T-helper 2 cell (primary cell): ENCODE measurements at regions not wholly inside any gene's neighbourhood (a gene's known extent, or its start where the extent isn't known, plus 50 kb on each side); places are given as distances from the start of the nearest gene placed in this dataset.

Experiments used
- DNase-seq, 5 experiments: peaks; one replicate each; pipeline versions ENCODE4 v3.0.0 to v3.0.0-alpha.2; 2012 to 2022

DNA sequence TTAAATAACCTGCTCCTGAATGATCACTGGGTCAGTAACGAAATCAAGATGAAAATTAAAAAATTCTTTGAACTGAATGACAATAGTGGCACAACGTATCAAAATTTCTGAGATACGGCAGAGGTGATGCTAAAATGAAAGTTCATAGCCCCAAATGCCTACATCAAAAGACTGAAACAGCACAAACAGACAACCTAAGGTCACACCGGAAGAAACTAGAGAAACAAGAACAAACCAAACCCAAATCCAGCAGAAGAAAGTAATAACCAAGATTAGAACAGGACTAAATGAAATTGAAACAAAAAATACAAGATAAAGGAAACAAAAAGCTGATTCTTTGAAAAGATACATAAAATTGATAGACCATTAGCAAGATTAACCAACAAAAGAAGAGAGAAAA is 324.1 kb downstream of the RBM26 start:
- no peak for DNase-seq

DNA sequence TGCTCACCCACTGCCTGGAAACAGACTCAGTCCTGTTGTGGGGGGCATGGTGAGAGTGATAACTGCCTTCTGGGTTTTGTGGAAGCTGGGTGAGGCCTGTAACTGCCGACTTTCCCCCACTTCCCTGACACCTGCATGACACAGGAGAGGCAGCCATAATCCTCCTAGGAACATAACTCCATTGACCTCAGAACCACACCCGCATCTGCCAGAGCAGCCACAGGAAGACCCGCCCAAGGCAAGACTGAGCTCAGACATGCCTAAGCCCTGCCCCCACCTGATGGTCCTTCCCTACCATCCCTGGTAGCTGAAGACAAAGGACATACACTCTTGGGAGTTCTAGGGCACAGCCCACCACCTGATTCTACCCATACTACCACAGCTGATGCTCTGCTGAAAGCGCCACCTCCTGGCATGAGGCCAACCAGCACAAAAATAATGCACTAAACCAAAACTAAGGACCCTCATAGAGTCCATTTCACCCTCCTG is 326.7 kb downstream of the RBM26 start:
- DNase-seq: no peak

DNA sequence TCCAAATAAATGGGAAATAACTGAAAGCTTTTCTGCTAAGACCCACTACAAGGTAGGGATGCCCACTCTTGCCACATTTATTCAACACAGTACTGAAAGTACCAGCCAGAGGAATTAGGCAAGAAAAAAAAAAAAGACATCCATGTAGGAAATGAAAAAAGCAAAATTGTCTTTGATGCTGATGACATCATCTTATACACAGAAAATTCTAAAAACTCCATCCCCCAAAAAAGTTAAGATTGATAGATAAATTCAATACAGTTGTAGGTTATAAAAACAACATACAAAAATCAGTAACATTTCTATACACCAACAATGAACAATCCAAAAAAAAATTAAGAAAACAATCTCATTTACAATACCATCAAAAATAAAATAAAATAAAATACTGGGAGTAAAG is 330.4 kb downstream of the RBM26 start:
- no peak for DNase-seq

DNA sequence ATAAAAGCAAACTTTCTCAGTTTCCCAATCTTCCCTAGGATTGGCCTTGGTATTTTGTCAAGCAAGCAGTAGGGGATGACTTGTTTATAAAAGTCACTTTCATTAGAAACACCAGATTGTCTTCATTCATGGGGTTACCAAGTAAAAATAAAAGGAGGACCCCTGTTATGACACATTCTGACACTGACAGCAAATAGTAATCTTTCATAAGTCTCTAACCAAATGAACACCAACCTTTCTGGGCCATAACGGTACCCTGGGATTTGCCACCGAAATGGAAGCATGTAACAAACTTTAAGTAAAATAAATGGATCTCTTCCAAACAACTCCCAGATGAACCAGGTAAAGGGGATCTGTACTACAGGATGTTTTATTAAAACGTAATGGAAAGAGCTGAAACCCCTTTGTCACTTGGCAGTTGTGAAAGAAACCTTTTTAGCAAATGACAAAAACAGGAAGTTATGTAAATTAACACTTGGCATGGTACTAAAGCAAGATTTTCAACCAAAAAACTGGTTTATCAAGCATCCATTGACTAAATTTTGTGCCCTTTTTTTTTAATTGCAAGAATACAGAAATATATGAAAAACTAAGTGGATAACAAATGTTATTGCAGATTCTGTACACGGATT is 335.6 kb downstream of the RBM26 start:
- DNase-seq: no peak

DNA sequence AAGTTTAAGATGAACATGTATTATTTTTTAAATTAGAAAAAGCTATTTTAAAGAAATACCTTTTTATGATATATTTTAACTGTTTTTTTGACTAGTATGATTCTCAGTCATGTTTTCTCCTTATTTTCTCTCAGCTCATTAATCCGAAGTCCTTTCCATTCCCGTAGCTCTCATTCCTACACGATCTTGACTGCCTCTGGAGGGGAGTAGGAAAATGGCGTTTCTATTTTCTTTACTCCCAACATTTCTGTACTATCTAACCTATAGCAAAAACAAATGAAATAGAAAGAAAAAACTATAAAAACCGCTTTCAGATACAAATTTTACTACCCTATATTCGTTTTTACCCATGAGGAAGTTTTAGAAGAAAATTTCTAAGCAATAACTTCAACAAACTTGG is 343.8 kb downstream of the RBM26 start:
- no peak for DNase-seq

DNA sequence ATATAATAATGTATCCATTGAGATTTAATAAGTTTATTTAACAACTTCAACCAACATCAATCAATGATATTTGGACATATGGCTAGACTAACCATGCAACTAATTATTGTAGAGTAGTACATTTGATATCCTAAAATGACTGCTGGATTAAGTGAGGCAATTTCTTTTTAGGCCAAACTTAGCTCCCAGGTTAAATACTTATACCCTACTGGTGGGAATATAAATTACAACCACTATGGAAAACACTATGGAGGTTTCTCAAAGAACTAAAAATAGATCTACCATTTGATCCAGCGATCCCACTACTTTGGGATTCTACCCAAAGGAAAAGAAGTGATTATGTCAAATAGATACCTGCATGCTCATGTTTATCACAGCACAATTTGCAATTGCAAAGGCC is 345.8 kb downstream of the RBM26 start:
- no peak for DNase-seq

DNA sequence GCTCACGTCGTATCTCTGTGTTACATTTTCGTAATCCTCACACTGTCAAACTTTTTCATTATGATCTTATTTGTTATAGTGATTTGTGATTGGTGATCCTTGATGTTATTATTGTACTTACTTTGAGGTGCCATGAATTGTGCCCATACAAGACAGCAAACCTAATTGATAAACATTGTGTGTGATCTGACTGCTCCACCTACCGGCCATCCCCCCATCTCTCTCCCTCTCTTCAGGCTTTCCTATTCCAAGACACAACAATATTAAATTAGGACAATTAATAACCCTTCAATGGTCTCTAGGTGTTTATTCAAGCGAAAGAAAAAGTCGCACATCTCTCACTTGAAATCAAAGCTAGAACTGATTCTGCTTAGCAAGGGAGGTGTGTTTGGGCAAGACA is 349.3 kb downstream of the RBM26 start:
- no peak for DNase-seq

DNA sequence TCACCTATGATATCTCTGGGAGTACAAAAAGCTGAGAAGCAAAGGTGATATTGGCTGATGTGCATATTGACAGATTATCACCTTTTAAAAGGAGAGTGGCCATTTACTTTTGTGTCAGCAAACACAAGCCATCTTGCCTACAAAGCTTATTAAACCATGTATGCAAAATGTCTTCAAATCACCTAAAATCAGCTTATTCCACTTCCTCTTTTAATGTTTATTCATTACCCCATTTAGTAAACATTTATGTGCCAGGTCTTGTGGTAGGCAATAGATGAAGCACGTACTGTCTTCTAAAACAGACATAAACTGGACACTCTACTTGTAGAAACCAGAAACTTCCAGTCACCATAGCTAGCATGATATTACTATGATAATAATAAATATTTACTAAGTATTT is 354.6 kb downstream of the RBM26 start:
- no peak for DNase-seq

DNA sequence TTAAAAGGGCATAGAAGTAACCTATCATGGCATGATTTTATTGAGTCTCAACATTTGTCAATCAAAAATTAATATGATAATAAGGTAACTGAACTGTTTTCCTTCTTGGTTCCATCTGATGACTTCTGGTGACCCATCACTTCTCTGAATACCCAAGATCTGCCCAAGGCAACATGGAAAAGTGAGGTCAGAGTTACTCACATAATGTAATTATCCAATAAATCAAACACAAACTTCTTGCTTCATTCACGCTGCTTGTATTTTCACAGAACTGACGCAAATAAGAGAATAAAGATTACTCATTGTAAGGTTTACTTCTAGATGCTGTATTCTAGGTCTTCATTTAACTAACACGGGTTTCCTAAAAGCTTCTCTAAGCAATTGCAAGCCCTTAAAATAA is 361.6 kb downstream of the RBM26 start:
- no peak for DNase-seq

DNA sequence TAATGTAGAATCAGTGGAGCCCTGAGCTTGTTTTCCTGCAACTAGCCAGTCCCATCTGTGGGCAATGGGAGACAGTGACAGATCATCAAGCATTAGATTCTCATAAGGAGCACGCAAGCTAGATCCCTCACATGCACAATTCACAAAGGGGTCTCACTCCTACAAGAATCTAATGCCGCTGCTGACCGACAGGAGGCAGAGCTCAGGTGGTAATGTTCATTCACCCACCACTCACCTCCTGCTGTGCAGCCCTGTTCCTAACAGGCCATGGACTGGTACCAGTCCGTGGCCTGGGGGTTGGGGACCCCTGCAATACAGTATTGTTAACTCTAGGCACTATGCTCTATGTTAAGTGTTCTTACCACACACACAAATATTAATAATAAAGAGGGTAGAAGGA is 362.8 kb downstream of the RBM26 start:
- DNase-seq: no peak

DNA sequence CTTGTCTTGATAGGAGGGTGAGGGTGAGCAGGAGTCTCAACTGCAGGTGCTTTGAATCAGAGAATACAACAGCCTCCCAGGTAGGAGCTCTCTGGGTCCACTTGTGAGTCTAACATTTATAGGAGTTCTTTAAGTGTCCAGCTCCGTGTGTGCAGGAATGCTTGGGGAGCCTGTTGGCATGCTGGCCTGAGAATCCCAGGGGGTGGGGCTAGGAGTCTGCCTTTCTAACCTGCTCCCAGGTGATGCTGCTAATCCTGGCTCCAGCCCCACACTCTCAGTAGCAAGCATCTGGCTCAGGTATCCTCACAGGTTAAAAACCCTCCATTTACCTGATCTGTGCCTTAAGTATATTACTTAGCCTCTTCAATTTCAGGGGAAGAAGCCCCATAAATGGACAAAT is 368.9 kb downstream of the RBM26 start:
- DNase-seq: no peak

DNA sequence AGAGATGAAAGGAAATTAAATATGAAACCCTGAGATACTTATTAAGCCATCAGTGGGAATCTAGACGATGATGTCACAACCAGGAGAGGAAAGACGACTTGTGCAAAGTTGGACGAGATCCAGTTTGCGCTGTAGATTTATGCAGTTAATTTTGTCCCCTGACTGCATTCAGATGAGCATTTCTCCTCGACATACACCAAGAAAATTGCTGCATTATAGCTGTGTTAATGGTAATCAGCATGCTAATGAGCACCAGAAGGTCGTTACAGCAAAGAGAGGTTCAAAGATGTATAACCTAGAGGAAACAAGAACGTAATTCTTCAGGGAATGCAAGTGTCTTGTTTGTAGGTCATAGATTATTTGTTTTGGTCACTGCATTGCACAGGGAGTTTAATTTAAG is 371.7 kb downstream of the RBM26 start:
- DNase-seq: no peak

DNA sequence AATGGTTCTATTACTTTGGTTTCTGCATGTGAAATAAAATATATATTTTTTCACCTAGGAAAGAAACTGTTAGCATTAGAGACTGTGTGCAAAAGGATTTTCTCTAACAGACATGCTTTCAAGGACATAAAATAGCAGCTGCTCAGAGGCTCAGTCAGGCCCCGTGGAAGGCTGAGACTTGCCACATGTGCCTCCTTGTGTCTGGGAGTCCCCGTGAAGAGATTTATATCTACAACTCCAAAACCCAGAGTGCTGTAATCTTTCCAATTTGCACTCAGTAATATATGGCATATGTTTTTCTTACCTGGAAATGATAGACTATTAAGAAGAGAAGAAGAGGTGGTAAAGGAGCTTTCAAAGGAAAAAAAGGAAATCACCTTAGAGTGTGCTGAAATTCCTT is 371.6 kb upstream of the OBI1 start:
- DNase-seq: no peak

DNA sequence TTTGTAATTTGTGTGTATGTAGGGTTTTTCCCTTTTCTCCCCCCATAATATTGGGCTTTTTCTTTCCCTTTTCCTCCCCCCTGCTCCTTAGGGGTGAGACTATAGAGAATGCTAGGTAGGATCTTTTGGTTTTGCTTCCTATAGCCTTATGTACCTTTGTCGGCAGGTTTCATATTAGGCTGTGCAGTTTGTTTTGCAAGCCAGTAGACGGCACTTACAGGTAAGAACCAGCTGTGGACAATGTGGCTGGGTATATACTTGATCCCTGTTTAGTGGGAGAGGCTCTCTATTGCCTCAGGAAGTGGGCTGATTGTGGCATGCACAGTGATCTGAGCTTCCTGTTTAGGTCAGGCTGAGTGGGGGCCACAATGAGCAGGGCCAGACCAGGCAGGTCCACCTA is 359.2 kb upstream of the OBI1 start:
- DNase-seq: no peak

DNA sequence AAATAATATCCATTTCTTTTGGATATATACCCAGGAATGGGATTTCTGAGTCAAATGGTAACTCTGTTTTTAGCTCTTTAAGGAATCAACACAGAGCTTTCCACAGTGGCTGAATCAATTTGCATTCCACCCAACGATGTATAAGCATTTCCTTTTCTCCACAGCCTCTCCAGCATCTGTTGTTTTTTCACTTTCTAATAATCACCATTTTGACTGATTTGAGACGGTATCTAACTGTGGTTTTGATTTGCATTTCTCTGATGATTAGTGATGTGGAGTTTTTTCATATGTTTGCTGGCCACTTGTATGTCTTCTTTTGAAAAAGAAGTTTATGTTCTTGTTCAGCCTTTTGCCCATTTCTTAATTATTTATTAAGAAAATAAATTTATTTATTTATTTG is 352.2 kb upstream of the OBI1 start:
- no peak for DNase-seq

DNA sequence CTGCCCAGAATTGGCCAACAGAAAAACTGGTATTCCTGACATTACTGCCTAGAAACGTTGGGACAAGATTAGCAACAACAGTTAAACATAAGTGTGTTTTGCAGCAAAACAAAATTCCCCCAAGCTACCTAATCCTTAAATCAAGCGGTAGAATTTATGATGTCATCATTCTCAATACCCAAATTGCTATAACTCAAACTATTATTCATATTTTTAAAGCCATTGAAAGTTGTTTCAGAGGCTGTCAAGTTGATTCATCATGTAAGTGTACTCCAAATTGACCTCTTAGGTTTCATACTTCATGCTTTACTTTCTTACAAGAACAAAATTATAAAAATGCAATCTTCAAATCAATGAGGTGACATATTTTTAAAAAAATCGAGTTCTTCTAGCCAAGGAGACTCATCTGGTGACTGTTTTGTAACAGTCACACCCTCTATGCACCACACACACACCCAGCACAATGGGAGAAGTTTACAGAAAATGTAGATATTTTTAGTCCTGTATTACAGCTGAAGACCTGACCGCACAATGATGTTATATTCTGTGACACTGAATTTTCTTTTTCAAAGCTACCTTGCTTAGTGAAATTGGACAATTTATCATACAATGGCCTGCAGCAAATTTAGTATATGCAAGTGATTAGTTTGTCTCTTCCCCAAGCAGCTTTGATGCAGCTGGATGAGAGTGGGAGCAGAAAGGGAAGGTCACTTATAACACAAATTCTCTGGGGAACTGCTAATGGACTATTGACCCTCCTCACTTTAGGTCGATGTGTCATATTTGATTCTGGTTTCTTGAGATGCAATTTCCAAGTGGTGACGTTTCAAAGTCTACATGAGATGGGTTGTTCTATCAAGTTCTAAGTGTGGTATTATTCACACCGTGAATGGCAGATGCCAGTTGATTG is 345.3 kb upstream of the OBI1 start:
- DNase-seq: no peak

DNA sequence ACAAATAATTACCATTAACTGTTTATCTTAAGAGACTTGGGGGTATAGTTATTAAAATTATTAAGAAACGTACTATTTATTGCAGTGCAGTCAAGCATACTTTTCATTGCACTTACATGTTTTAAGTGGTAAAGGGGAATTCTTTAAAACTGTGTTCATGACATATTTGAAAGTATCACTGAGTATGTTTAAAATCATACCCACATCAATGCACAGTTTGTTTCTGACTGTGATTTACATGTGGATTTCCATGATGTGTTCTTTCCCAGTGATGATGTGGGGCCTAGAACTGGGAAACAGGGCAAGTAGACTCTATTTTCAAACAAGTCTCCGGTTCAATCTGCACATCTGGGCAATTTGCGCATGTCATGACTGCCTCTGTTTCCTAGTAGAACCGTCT is 340.5 kb upstream of the OBI1 start:
- DNase-seq: no peak

DNA sequence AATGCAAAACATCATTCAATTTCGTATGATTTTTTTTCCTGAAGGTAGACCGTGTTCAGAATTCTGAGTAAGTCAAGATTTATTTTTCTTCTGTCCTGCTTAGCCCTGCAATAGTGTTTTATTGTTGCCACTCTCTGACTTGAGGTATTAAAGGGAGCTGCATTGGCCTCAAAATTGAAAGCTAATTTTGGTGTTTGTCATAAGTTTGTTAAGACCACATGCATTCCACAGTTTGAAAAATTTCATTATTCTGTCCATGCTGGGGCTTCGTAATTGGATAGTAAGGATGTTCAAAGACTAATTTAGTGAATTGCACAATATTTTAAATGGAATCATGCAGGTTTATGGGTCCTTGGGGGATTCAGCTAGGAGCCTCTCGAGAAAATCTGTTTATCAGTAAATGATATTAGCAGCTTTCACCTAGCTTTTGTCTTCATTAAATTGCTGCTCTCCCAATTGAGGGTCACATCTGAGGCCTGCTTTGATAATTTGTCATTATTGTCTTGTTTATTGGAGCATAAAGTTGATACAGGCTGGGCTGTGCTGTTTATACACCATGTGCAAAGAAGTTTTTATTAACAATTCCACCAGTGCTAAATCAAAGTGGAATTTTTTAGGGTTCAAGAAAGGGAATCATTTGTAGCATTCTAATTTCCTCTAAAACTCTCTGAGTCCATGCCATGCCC is 339.8 kb upstream of the OBI1 start:
- DNase-seq: no peak

DNA sequence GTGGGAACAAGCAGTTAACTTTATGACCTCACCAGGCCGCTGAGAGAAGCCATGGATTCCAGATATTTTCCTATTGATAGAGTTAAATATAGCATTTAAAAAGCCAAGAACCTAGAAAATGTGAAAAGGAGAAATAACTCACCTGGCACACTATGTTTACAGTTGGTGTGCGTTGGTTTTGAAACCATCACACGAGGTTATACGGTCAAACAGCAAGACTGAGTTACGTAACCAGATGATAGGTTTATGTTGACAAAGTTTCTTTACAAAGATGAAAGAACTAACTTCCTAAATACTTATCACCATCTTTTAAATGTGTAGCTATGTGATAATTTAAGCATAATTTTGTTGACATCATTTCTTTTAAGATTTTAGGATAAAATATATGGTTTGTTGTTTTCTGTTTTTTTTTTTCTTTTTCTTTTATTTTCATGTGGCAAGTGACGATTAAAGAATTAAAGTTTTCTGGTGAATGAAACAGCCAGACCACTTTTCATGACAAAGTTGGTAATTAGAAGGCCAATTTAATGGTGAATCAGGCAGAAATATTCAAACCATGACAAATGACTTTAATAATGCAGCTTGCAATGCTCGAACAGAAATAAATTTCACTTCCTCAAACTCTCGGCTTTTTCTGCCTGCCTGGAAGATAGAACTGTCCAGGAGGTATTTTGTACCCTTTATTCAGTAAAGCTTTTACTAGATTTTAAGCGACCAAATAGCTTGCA is 339.1 kb upstream of the OBI1 start:
- no peak for DNase-seq

DNA sequence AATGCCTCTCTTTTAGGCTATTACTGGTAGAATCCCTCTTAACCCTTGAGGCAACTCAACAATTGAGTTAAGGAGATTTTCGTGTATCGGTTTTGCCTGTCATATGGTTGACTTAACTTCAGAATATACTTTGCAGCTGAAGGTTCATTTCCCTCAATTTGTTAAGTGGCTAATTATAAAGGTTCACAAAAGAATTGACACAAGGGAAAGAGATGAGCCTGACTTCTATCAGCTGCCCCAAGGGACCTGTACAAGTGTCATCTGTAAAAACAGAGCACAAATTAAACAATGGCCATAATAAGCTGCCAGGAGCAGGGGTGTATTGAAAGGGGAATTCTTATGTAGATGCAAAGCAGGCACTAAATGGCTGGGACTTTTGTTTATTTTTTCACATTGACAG is 334.8 kb upstream of the OBI1 start:
- DNase-seq: no peak

DNA sequence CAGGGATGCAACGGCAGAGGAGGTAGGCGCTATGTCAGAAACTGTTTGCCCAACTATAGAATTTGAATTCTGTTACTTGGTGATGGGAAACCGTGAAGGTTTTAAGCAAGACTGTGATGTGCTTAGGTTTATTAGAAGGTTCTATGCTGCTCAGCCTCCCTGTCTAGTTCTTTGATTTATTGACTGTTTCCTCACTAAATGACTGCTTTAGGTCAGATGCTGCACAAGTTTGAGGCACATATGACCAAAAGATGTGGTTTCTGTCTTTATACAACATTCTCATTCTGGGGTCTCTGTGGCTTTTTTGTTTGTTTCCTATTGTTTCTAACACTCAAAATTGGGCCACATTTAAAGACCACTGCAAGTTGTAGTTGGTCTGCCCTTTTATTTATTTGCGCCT is 323.0 kb upstream of the OBI1 start:
- no peak for DNase-seq

DNA sequence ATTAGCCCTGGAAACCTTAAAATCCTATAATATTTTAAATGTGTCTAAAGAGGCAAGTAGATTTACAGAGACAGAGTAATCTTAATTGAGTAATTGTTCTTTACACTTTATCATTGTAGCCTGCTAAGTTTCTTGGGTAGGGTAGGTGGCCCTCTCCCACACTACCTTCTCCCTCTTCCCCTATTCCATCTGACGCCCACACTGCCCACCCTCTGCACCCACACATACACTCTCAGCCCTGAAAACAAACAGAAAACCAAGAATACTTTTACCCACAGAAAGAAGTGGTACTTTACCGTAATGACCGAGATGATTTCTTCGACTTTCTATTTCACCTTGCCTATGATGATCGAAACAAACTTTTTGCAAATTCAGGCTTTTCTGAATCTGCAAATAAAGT is 320.4 kb upstream of the OBI1 start:
- DNase-seq: no peak

DNA sequence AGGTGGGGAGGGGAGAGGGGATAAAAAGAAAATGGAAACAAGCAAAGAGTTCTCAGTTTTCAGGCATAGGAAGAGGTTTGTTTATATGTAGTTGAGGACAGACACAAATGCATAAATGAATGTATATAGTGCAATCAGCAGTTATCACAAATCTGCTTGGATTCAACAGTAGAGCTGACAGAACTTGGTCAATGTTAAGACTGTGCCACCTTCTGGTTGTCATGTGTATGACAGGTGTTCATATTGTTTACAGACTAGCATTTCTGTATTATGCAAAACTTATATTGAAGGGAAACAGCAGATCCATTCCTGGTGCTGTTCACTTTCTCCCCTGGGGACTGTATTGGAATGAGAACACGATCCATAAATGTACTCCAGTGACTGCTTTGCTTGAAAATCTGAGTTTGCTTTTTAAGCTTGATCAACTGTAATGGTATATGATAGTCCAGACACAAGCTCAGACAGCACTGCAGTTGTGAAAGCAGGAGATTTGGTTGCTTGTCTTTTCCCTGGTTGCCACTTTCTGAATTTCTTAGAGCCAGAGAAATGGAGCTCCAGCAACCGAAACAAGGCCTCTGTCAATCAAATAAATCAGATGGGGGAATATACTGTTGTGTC is 319.5 kb upstream of the OBI1 start:
- DNase-seq: peak in 1 of 5 experiments; percentile 53
